A549 (cell line): ENCODE measurements at regions not wholly inside any gene's neighbourhood (a gene's known extent, or its start where the extent isn't known, plus 50 kb on each side); places are given as distances from the start of the nearest gene placed in this dataset.

ENCODE experiments used
- ATAC-seq, 2 experiments: fragments of 200-7000 bp in 1 of 2; fragments of >200 bp in 1 of 2; cut with Nextera tagmentation in 1 of 2; cut with Tn5 transposase in 1 of 2; 3 replicates each; pipeline versions ENCODE4 v1.8.0 to v1.9.1; 2018 to 2020; ENCODE audit warnings: mild to moderate bottlenecking in 1 of 2, moderate library complexity in 1 of 2
- CTCF ChIA-PET: fragments of 300-600 bp; sonication (Branson Sonifier 250); formaldehyde crosslinking; extraction: SDS; loops from one replicate; lab custom pipeline; 2021; ENCODE audit warnings: antibody characterized with exemption, inconsistent platforms; lab: Yijun Ruan, JAX
- POLR2A ChIA-PET: fragments of 350-600 bp; formaldehyde crosslinking; extraction: SDS; loops from one replicate; lab custom pipeline; 2021; ENCODE audit warnings: antibody characterized with exemption, inconsistent platforms; lab: Yijun Ruan, JAX
- DNase-seq, 2 experiments: peaks; one replicate each; pipeline versions ENCODE4 v3.0.0 to v3.0.0-alpha.2; 2011 to 2016; ENCODE audit warnings: low read depth in 1 of 2, low spot score in 1 of 2
- FAIRE-seq: peaks from 2 replicates; lab custom pipeline; 2011; peaks lifted over from hg19 to GRCh38; lab: Jason Lieb, UNC
- H3K27ac ChIP-seq, 2 experiments: fragments of >200 bp; sonication (Bioruptor Twin); formaldehyde crosslinking; 3 replicates each; pipeline ENCODE4 v1.5.1; 2016 to 2017
- H3K4me1 ChIP-seq: fragments of >200 bp; sonication (Bioruptor Twin); formaldehyde crosslinking; 3 replicates; pipeline ENCODE4 v1.6.1; 2016
- H3K4me2 ChIP-seq: fragments of >200 bp; sonication (Bioruptor Twin); formaldehyde crosslinking; 3 replicates; pipeline ENCODE4 v1.6.1; 2016
- H3K4me3 ChIP-seq: fragments of >200 bp; sonication (Bioruptor Twin); formaldehyde crosslinking; 3 replicates; pipeline ENCODE4 v1.5.1; 2016
- H3K9me3 ChIP-seq: fragments of >200 bp; sonication (Bioruptor Twin); formaldehyde crosslinking; 3 replicates; pipeline ENCODE4 v1.6.1; 2016
- CHD4 ChIP-seq: fragments of 200-600 bp; sonication (generic); IDR thresholded peaks from 2 replicates; pipeline ENCODE4 v1.6.1; 2016; ENCODE audit warnings: antibody characterized with exemption, mild to moderate bottlenecking, borderline replicate concordance
- EHF ChIP-seq: fragments of 250-450 bp; sonication (Bioruptor Pico); IDR thresholded peaks from 2 replicates; pipeline ENCODE4 v1.5.0; 2020; ENCODE audit warnings: mild to moderate bottlenecking
- EHMT2 ChIP-seq: fragments of 200-600 bp; sonication (generic); IDR thresholded peaks from 2 replicates; pipeline ENCODE4 v1.6.1; 2016; ENCODE audit warnings: antibody characterized with exemption, low read depth, mild to moderate bottlenecking, moderate library complexity
- EP300 ChIP-seq, 2 experiments: fragments of >200 bp; sonication (Bioruptor Twin); formaldehyde crosslinking; IDR thresholded peaks; 2 replicates in 1 of 2; 3 replicates in 1 of 2; pipeline ENCODE4 v1.6.1; 2016 to 2017
- ESRRA ChIP-seq: fragments of 150-350 bp; IDR thresholded peaks from 2 replicates; pipeline ENCODE4 v1.6.1; 2014; ENCODE audit warnings: mild to moderate bottlenecking, low read length, borderline replicate concordance
- FOSB ChIP-seq: fragments of 250-450 bp; sonication (Bioruptor Pico); IDR thresholded peaks from 2 replicates; pipeline ENCODE4 v1.5.0; 2020; ENCODE audit warnings: mild to moderate bottlenecking, moderate library complexity
- GATA3 ChIP-seq: IDR thresholded peaks from 2 replicates; pipeline ENCODE4 v1.6.1; 2012; ENCODE audit warnings: borderline replicate concordance
- HDAC2 ChIP-seq: fragments of 200-600 bp; sonication (generic); IDR thresholded peaks from 2 replicates; pipeline ENCODE4 v1.6.1; 2016
- HOXB5 ChIP-seq: fragments of 250-450 bp; sonication (Bioruptor Pico); IDR thresholded peaks from 2 replicates; pipeline ENCODE4 v1.5.0; 2020; ENCODE audit warnings: mild to moderate bottlenecking, moderate library complexity
- JUN ChIP-seq, 2 experiments: fragments of >200 bp; sonication (Bioruptor Twin); formaldehyde crosslinking; IDR thresholded peaks; 2 replicates in 1 of 2; 3 replicates in 1 of 2; pipeline ENCODE4 v1.6.1; 2016 to 2017
- JUNB ChIP-seq: fragments of >200 bp; sonication (Bioruptor Twin); formaldehyde crosslinking; IDR thresholded peaks from 2 replicates; pipeline ENCODE4 v1.6.1; 2016
- KDM5A ChIP-seq: fragments of 200-600 bp; sonication (generic); IDR thresholded peaks from 2 replicates; pipeline ENCODE4 v1.6.1; 2016; ENCODE audit warnings: antibody characterized with exemption, mild to moderate bottlenecking
- NPAS2 ChIP-seq: fragments of 250-450 bp; sonication (Bioruptor Pico); IDR thresholded peaks from 2 replicates; pipeline ENCODE4 v1.8.0; 2022; ENCODE audit warnings: mild to moderate bottlenecking, moderate library complexity, borderline replicate concordance
- NR3C1 ChIP-seq: fragments of >200 bp; sonication (Bioruptor Twin); formaldehyde crosslinking; IDR thresholded peaks from 3 replicates; pipeline ENCODE4 v1.6.1; 2017
- POLR2A ChIP-seq: IDR thresholded peaks from 2 replicates; pipeline ENCODE4 v1.6.1; 2012; ENCODE audit warnings: mild to moderate bottlenecking, low read length
- RAD21 ChIP-seq, 2 experiments: fragments of >200 bp in 1 of 2; sonication (Bioruptor Twin) in 1 of 2; formaldehyde crosslinking in 1 of 2; IDR thresholded peaks in 1 of 2; conservative IDR thresholded peaks in 1 of 2; 2 replicates in 1 of 2; 3 replicates in 1 of 2; pipeline ENCODE4 v1.6.1; 2012 to 2018; ENCODE audit warnings: inconsistent platforms in 1 of 2
- RNF2 ChIP-seq: fragments of 200-600 bp; sonication (generic); IDR thresholded peaks from 2 replicates; pipeline ENCODE4 v1.6.1; 2016; ENCODE audit warnings: low read depth, mild to moderate bottlenecking, antibody characterized with exemption, moderate library complexity, borderline replicate concordance
- SREBF2 ChIP-seq: fragments of 450-650 bp; IDR thresholded peaks from 2 replicates; pipeline ENCODE4 v1.6.1; 2014; ENCODE audit warnings: mild to moderate bottlenecking, moderate library complexity
- TP53 ChIP-seq: fragments of 250-450 bp; sonication (Bioruptor Pico); IDR thresholded peaks from 2 replicates; pipeline ENCODE4 v1.5.0; 2021; ENCODE audit warnings: mild to moderate bottlenecking, moderate library complexity
- ZC3H11A ChIP-seq: fragments of 450-650 bp; IDR thresholded peaks from 2 replicates; pipeline ENCODE4 v1.6.1; 2014; ENCODE audit warnings: antibody characterized with exemption, mild to moderate bottlenecking
- ZNF302 ChIP-seq: fragments of 250-450 bp; sonication (Bioruptor Pico); IDR thresholded peaks from 2 replicates; pipeline ENCODE4 v1.9.0; 2021; ENCODE audit warnings: inconsistent platforms, mild to moderate bottlenecking, moderate library complexity
- ZSCAN20 ChIP-seq: fragments of 250-450 bp; sonication (Bioruptor Pico); IDR thresholded peaks from 2 replicates; pipeline ENCODE4 v1.8.0; 2022; ENCODE audit warnings: mild to moderate bottlenecking, moderate library complexity
- WGBS: methylation state at CpG from one replicate; pipeline ENCODE4 v1.1.6; 2017; ENCODE audit errors: missing lambda C conversion rate; 5-methylcytosine and 5-hydroxymethylcytosine counted together
- TF ChIP-seq, protein P1 (sequence below): fragments of 150-350 bp; IDR thresholded peaks from 2 replicates; pipeline ENCODE4 v1.6.1; 2014; ENCODE audit warnings: low read depth, mild to moderate bottlenecking, low read length
- TF ChIP-seq, protein P2 (sequence below): fragments of >200 bp; sonication (Bioruptor Twin); formaldehyde crosslinking; IDR thresholded peaks from 2 replicates; pipeline ENCODE4 v1.6.1; 2016
- TF ChIP-seq, protein P3 (sequence below): fragments of >200 bp; sonication (Bioruptor Twin); formaldehyde crosslinking; IDR thresholded peaks from 3 replicates; pipeline ENCODE4 v1.5.1; 2016

DNA sequence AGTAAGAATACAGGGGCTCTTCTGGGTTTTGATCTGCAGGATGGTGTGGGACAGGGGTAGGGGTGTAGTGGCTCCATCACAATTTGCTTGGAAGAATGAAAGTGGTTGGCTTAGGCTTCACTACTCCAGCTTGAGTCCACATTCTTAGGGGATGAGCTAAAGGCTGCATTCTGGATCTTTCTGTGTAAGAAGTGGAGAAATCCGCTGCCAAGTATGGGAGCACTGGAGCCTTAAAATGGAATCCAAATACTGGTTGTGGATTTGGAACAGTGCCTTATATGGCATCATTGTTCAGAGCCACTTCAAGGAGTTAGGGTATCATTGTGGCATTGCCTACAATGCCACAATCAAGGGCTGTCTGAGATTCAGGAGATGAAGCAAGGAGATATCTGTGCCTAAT lies 187.1 kb downstream of the LMO4 start (continued):
- TF ChIP-seq KDM5A = no peak
- no peak for TF ChIP-seq TP53 (CRISPR knock-in tag)
- TF ChIP-seq HDAC2 = no peak

DNA sequence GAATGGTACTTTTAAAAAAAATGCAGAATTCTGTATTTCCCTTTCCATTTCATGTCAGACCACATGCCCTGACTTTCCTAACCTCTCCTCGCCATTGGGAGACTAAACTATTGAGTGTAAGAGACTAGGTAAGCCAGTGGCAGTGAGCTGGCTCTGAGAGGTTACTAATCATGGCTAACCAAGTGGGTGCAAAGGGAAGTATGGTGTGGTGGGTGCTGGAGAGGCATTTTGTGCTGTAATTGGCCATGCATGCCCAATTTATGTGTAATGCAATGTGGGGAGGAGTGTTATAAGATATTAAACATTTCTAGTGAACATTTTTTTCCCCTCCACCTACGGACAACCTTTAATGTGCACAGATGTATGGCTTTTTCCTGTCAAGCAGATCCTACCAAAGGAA lies 190.1 kb downstream of the LMO4 start:
- DNase-seq = no peak
- H3K27ac ChIP-seq = no peak overlapping the region
- H3K4me1 ChIP-seq = no peaks in the 10 kb centered on the region
- WGBS = 54% methylated on average over 2 of the region's 2 CpGs
- no peak overlapping the region for H3K4me2 ChIP-seq
- H3K9me3 ChIP-seq = no peaks in the 10 kb centered on the region
- CTCF ChIA-PET = no interaction called here
- POLR2A ChIA-PET = no interaction called here
- TF ChIP-seq ZC3H11A (no peak), NR3C1 (no peak), RAD21 (conservative IDR thresholded peaks at IDR 0.05 in 1 of 2, IDR thresholded peaks at IDR 0.05 in 1 of 2) (no peak), ZSCAN20 (CRISPR knock-in tag) (no peak), HDAC2 (no peak)
- TF ChIP-seq, protein P1, sequence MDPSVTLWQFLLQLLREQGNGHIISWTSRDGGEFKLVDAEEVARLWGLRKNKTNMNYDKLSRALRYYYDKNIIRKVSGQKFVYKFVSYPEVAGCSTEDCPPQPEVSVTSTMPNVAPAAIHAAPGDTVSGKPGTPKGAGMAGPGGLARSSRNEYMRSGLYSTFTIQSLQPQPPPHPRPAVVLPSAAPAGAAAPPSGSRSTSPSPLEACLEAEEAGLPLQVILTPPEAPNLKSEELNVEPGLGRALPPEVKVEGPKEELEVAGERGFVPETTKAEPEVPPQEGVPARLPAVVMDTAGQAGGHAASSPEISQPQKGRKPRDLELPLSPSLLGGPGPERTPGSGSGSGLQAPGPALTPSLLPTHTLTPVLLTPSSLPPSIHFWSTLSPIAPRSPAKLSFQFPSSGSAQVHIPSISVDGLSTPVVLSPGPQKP = no peak
- ATAC-seq = no peak
- H3K4me3 ChIP-seq = no peak overlapping the region
- no peak for FAIRE-seq

DNA sequence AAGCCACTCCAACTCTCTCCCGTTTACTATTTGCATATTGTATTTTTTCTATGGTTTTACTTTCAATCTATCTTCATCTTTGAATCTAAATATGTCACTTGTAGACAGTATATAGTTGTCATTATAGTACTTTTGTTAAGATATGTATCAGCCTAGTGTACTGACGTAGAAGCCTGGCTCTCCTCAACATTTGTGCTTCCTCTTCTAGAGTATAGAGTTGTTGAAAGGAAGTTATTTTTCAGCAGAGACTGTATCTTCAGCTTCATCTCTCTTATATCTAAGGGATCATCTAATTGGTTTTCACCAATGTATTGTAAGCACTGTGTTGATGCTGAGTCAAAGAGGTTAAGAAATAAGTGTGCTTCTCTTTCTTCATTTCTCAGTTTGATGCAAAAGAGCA lies 192.8 kb downstream of the LMO4 start:
- ChIA-PET POLR2A (no interaction called here), CTCF (no interaction called here)
- no peak for DNase-seq
- 69% methylated on average over 2 of the region's 2 CpGs for WGBS
- H3K9me3 ChIP-seq = no peaks in the 10 kb centered on the region
- H3K27ac ChIP-seq = no peak overlapping the region
- TF ChIP-seq NPAS2 = no peak
- TF ChIP-seq ZNF302 (CRISPR knock-in tag) = no peak
- no peak for TF ChIP-seq HOXB5 (CRISPR knock-in tag)
- ATAC-seq = no peak
- H3K4me2 ChIP-seq = no peak overlapping the region
- no peaks in the 10 kb centered on the region for H3K4me1 ChIP-seq
- no peak for FAIRE-seq
- H3K4me3 ChIP-seq = no peak overlapping the region

DNA sequence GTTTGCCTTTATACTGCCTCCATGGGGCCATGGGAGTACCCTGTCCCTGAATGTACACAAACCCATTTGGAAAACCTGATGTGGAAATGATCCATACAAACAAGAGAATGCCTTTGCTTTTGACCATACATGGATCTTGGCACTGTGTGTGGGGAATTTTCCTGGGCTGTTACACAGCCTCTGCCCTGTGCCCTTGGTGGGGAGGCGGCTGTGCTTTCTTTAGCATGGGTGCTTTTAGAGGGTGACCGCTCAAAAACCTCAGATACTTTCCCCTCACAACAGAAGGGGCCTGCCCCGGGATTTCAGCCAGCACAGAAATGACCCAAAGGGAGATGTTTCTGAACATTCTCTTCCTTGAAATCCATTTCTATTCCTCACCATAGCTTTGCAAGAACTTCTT lies 194.8 kb downstream of the LMO4 start:
- Histone ChIP-seq H3K4me1 (no peaks in the 10 kb centered on the region), H3K4me2 (no peak overlapping the region), H3K9me3 (no peaks in the 10 kb centered on the region), H3K27ac (no peak overlapping the region), H3K4me3 (no peak overlapping the region)
- ATAC-seq (no peak), DNase-seq (no peak), FAIRE-seq (no peak)
- WGBS = 67% methylated on average over 3 of the region's 3 CpGs
- ChIA-PET POLR2A (no interaction called here), CTCF (no interaction called here)
- TF ChIP-seq, protein P2, sequence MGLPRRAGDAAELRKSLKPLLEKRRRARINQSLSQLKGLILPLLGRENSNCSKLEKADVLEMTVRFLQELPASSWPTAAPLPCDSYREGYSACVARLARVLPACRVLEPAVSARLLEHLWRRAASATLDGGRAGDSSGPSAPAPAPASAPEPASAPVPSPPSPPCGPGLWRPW = no peak
- TF ChIP-seq ESRRA (no peak), NPAS2 (no peak), NR3C1 (no peak), SREBF2 (no peak), JUN (IDR thresholded peaks at IDR 0.05) (no peak), JUNB (no peak), EHF (CRISPR knock-in tag) (no peak), EP300 (IDR thresholded peaks at IDR 0.05) (no peak), GATA3 (no peak), RNF2 (no peak), POLR2A (no peak), CHD4 (no peak), FOSB (CRISPR knock-in tag) (no peak), EHMT2 (no peak), KDM5A (no peak)
- TF ChIP-seq, protein P3, sequence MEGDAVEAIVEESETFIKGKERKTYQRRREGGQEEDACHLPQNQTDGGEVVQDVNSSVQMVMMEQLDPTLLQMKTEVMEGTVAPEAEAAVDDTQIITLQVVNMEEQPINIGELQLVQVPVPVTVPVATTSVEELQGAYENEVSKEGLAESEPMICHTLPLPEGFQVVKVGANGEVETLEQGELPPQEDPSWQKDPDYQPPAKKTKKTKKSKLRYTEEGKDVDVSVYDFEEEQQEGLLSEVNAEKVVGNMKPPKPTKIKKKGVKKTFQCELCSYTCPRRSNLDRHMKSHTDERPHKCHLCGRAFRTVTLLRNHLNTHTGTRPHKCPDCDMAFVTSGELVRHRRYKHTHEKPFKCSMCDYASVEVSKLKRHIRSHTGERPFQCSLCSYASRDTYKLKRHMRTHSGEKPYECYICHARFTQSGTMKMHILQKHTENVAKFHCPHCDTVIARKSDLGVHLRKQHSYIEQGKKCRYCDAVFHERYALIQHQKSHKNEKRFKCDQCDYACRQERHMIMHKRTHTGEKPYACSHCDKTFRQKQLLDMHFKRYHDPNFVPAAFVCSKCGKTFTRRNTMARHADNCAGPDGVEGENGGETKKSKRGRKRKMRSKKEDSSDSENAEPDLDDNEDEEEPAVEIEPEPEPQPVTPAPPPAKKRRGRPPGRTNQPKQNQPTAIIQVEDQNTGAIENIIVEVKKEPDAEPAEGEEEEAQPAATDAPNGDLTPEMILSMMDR = no peak
